HAP-1 (cell line): ENCODE measurements at regions not wholly inside any gene's neighbourhood (a gene's known extent, or its start where the extent isn't known, plus 50 kb on each side); places are given as distances from the start of the nearest gene placed in this dataset.
"Not testable (repeated sequence)": the region's sequence is repeated elsewhere in the genome, so short reads cannot be mapped to it uniquely, and the experiment has no call there.

Experiments
- DNase-seq, 2 experiments: peaks; one replicate each; pipeline ENCODE4 v3.0.0-alpha.2; 2016 to 2020; ENCODE audit warnings: low spot score in 2 of 2
- H3K27me3 ChIP-seq: fragments of 250-450 bp; sonication (Bioruptor Pico); 2 replicates; pipeline ENCODE4 v1.5.1; 2020; ENCODE audit warnings: low read depth, mild to moderate bottlenecking, moderate library complexity
- H3K36me3 ChIP-seq: fragments of 250-450 bp; sonication (Bioruptor Pico); replicated peaks from 2 replicates; pipeline ENCODE4 v1.5.1; 2020; ENCODE audit warnings: mild to moderate bottlenecking
- H3K4me1 ChIP-seq: fragments of 250-450 bp; sonication (Bioruptor Pico); 2 replicates; pipeline ENCODE4 v1.5.1; 2020; ENCODE audit warnings: mild to moderate bottlenecking
- H3K4me3 ChIP-seq: fragments of 250-450 bp; sonication (Bioruptor Pico); 2 replicates; pipeline ENCODE4 v1.5.1; 2020; ENCODE audit warnings: mild to moderate bottlenecking, moderate library complexity
- H3K9me3 ChIP-seq: fragments of 250-450 bp; sonication (Bioruptor Pico); 2 replicates; pipeline ENCODE4 v1.5.1; 2020; ENCODE audit warnings: mild to moderate bottlenecking, moderate library complexity
- in situ Hi-C: fragments of 300-500 bp; cut with MboI; formaldehyde crosslinking; loops from 3 replicates; pipeline ENCODE4 v1.14.3; 2020; ENCODE audit warnings: low sequenced_read_pairs, inconsistent platforms, mixed read lengths

DNA sequence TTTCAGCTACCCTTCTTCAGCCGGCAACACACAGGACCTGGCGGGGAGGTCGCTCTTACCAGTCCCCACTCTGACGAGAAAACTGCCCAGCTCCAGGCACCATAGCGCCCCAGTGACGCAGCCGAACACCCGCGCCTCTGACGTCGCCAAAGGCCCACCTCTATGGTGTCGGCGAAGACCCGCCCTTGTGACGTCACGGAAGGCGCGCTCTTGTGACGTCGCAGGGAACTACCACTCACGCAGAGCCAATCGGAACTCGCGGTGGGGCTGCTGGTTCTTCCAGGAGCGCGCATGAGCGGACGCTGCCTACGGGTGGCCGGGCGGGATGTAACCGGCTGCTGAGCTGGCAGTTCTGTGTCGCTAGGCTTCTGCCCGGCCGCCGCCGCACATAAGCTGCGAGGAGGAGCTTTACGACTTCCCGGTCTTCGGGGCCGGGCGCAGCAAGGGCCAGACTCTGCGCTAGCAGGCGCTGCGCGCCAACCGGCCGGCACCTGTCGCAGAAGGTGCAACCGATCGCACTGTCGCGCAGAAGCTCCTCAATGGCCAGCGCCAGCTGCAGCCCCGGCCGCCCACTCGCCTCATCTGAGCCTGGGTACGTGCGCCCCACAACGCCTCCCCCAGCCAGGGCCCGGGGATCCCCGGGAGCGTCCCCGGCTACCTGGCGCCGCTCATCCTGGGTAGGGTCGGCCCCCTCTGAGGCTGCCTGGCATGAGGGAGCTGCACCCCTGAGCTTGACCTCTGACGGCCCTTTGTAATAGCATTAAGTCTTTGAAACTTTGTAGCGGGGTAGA lies 121.3 kb upstream of the FBXO28 start:
- H3K27me3 ChIP-seq, in situ Hi-C loops, H3K4me1 ChIP-seq, H3K9me3 ChIP-seq, H3K36me3 ChIP-seq: not testable (repeated sequence)
- peak; percentile 86 to 99 for DNase-seq
- H3K4me3 ChIP-seq = peak overlapping the region; percentile 85

DNA sequence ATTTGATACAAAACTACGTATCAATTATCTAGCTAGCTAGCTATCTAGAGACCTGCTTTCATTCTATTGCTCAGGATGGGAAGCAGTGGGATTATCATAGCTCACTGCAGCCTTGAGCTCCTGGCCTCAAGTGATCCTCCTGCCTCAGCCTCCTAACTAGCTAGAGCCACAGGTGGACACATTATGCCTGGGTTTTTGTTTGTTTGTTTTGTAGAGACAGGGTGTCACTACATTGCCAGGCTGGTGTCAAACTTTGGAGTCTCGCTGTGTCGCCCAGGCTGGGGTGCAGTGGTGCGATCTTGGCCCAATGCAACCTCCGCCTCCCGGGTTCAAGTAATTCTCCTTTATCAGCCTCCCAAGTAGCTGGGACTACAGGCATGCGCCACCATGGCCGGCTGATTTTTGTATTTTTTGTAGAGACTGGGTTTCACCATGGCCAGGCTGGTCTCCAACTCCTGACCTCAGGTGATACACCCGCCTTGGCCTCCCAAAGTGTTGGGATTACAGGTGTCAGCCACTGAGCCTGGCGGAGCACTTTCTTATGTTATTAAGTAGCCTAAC lies 122.5 kb upstream of the FBXO28 start:
- H3K36me3 ChIP-seq, H3K4me3 ChIP-seq, DNase-seq, H3K4me1 ChIP-seq, H3K9me3 ChIP-seq, in situ Hi-C loops, H3K27me3 ChIP-seq: not testable (repeated sequence)

DNA sequence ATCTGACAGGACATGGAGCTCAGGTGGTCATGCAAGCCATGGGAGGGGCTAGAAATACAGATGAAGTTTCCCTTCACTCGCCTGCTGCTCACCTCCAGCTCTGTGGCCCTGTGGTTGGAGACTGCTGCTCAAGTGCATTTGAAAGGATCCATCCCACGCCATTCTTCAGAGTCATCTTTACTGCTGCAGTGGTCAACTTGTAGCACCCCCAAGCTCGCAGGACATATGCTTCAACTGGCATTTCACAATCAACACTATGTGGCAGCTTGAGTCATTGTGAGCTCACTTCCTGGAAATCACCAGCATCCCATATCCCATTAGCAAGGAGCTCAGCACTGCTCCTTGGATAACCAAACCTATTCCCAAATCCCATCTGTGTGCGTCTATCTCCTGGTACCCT lies 116.2 kb upstream of the TP53BP2 start:
- H3K4me1 ChIP-seq, H3K36me3 ChIP-seq, H3K9me3 ChIP-seq, H3K4me3 ChIP-seq, H3K27me3 ChIP-seq, DNase-seq, in situ Hi-C loops: not testable (repeated sequence)

DNA sequence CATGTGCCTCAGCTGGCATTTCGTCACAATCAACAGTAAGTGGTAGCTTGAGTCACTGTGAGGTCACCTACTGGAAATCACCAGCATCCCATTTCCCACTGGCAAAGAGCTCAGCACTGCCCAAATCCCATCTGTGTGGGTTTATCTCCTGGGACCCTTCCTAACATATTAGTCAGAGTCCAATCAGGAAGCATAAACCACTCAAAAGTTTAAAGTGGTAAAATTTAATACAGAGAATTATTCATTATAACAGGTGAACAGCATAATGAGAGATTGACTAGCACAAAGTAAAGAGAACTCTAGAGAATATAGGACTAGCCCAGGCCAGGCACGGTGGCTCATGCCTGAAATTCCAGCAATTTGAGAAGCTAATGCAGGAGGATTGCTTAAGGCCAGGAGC lies 107.1 kb upstream of the TP53BP2 start:
- H3K36me3 ChIP-seq, DNase-seq, H3K27me3 ChIP-seq, H3K4me3 ChIP-seq, H3K9me3 ChIP-seq, H3K4me1 ChIP-seq, in situ Hi-C loops: not testable (repeated sequence)

DNA sequence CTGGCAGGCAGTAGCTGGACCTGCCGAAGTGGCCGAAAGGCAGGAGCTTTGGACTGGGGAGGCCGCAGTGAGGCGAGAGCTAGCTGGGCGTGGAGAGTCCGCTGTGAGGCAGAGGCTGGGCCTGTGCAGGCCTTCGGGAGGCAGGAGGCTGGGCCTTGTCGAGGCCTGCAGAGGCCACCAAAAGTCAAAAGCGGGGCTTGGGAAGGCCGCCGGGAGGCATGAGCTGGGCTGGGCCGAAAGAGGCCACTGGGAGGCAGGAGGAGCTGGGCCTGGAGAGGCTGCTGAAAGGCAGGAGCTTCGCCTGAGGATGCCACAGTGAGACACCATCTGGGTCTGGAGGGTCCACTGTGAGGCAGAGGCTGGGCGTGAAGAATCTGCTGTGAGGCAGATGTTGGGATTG lies 105.8 kb upstream of the TP53BP2 start:
- H3K9me3 ChIP-seq, in situ Hi-C loops, H3K4me1 ChIP-seq, H3K36me3 ChIP-seq, DNase-seq, H3K4me3 ChIP-seq, H3K27me3 ChIP-seq: not testable (repeated sequence)

GRCh38 chr1:223949944-223950343 lies 104.2 kb upstream of the TP53BP2 start:
- H3K36me3 ChIP-seq, in situ Hi-C loops, H3K4me1 ChIP-seq, DNase-seq, H3K9me3 ChIP-seq, H3K4me3 ChIP-seq, H3K27me3 ChIP-seq: not testable (repeated sequence)

DNA sequence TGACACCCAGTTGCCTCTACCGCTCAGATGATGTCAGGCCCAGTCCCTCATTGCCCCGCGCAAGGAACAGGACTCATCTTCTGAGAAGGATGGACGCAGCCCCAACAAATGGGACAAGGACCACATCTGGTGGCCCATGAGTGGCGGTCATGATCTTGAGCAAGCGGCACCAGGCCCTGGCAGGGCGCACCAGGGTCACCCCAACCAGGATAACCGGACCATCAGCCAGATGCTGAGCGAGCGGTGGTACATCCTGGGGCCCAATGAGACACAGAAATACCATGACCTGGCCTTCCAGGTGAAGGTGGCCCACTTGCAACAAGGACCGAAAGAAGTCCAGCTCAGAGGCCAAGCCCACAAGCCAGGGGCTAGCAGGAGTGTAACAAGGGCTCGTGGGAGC lies 102.3 kb upstream of the TP53BP2 start:
- in situ Hi-C loops, H3K4me1 ChIP-seq, H3K4me3 ChIP-seq, H3K9me3 ChIP-seq, H3K36me3 ChIP-seq, H3K27me3 ChIP-seq, DNase-seq: not testable (repeated sequence)

DNA sequence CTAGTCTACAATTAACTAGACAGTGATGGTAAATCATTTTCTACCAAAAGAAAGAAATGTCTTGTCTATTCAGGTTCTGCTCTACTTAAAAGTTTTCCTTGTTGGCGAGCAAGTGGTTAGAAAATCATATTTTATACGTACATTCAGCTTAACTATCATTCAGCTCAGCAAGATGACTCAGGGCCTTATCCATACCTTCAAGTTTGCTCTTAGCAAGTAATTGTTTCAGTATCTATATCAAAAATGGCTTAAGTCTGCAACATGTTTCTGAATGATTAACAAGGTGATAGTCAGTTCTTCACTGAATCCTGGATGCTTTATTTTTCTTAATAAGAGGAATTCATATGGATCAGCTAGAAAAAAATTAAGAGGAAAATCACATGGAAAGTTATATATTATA lies 90.8 kb upstream of the TP53BP2 start:
- H3K4me3 ChIP-seq, DNase-seq, H3K36me3 ChIP-seq, H3K9me3 ChIP-seq, in situ Hi-C loops, H3K27me3 ChIP-seq, H3K4me1 ChIP-seq: not testable (repeated sequence)

GRCh38 chr1:223931476-223931875 lies 85.7 kb upstream of the TP53BP2 start:
- H3K27me3 ChIP-seq, in situ Hi-C loops, H3K9me3 ChIP-seq, H3K4me1 ChIP-seq, H3K4me3 ChIP-seq, DNase-seq, H3K36me3 ChIP-seq: not testable (repeated sequence)

GRCh38 chr1:223920805-223921204 lies 75.1 kb upstream of the TP53BP2 start:
- DNase-seq = peak in 1 of 2 experiments; percentile 40
- H3K4me1 ChIP-seq, H3K27me3 ChIP-seq, H3K4me3 ChIP-seq, in situ Hi-C loops, H3K9me3 ChIP-seq, H3K36me3 ChIP-seq: not testable (repeated sequence)

GRCh38 chr1:223915476-223915875 lies 69.7 kb upstream of the TP53BP2 start:
- in situ Hi-C loops, H3K4me1 ChIP-seq, H3K4me3 ChIP-seq, H3K36me3 ChIP-seq, H3K9me3 ChIP-seq, DNase-seq, H3K27me3 ChIP-seq: not testable (repeated sequence)

DNA sequence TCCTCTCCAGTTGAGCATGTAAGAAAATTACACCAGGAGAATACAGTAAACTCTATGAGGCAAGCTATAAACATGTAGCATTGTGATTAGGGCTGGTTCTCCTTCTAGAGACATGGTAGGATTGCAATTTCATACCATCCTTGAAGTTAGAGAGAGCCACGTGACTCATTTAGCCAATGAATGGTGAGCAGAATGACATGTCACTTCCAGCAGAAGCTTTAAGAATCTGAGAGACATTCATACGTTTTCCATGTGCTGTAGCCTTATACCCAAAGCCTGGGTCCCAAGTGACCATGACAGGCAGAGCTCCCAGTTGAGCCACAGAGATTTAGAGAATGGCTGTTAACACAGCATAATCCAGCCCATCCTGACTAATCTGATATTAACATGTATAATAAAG lies 68.0 kb upstream of the TP53BP2 start:
- H3K27me3 ChIP-seq, H3K4me1 ChIP-seq, in situ Hi-C loops, H3K4me3 ChIP-seq, H3K9me3 ChIP-seq, H3K36me3 ChIP-seq, DNase-seq: not testable (repeated sequence)

- H3K9me3 ChIP-seq, H3K4me3 ChIP-seq, H3K27me3 ChIP-seq, H3K4me1 ChIP-seq, in situ Hi-C loops, H3K36me3 ChIP-seq, DNase-seq: not testable (repeated sequence)
These were observed 62.3 kb upstream of the TP53BP2 start for GRCh38 chr1:223907943-223908587.

- DNase-seq, H3K9me3 ChIP-seq, H3K4me3 ChIP-seq, H3K4me1 ChIP-seq, H3K27me3 ChIP-seq, H3K36me3 ChIP-seq, in situ Hi-C loops: not testable (repeated sequence)
These were observed 57.5 kb upstream of the TP53BP2 start for GRCh38 chr1:223903221-223903620.
